Naive thymus-derived CD8-positive, alpha-beta T cell (primary cell): ENCODE measurements at regions not wholly inside any gene's neighbourhood (a gene's known extent, or its start where the extent isn't known, plus 50 kb on each side); places are given as distances from the start of the nearest gene placed in this dataset.
A peak's percentile ranks its signal among the peaks of the same experiment; 100 is the strongest.
"Not testable (repeated sequence)": the region's sequence is repeated elsewhere in the genome, so short reads cannot be mapped to it uniquely, and the experiment has no call there.

Experiments
- ATAC-seq, 2 donors: fragments of 150-1000 bp; cut with Tn5 transposase in 1 of 2; sonication (Bioruptor Pico), chemical (Tn5 transposase) in 1 of 2; 1 replicate in 1 of 2; 2 replicates in 1 of 2; pipeline ENCODE4 v1.10.0; 2021; ENCODE audit warnings: mild to moderate bottlenecking in 2 of 2, moderate library complexity in 2 of 2
- POLR2A ChIA-PET: fragments of 350-600 bp; sonication (Branson Sonifier 250); formaldehyde crosslinking; loops from one replicate; lab custom pipeline; 2021; ENCODE audit warnings: antibody characterized with exemption; lab: Charles Lee
- DNase-seq, 10 donors: peaks; one replicate each; pipeline versions ENCODE4 v3.0.0 to v3.0.0-alpha.2; 2020 to 2022
- H3K27ac Mint-ChIP-seq, 10 donors: one replicate each; pipeline ENCODE4 v1.8.0; 2020 to 2022; ENCODE audit warnings: mild to moderate bottlenecking in 10 of 10, mixed read lengths in 10 of 10, moderate library complexity in 4 of 10, inconsistent platforms in 1 of 10
- H3K27me3 Mint-ChIP-seq, 5 donors: one replicate each; pipeline ENCODE4 v1.8.0; 2021 to 2022; ENCODE audit warnings: mixed read lengths in 5 of 5
- H3K36me3 Mint-ChIP-seq, 3 donors: one replicate each; pipeline ENCODE4 v1.8.0; 2020 to 2022; ENCODE audit warnings: mixed read lengths in 3 of 3, mild to moderate bottlenecking in 2 of 3, inconsistent platforms in 1 of 3
- H3K4me1 Mint-ChIP-seq, 4 donors: one replicate each; pipeline ENCODE4 v1.8.0; 2021 to 2022; ENCODE audit warnings: mixed read lengths in 4 of 4
- H3K4me3 Mint-ChIP-seq, 10 donors: one replicate each; pipeline ENCODE4 v1.8.0; 2020 to 2022; ENCODE audit warnings: mild to moderate bottlenecking in 10 of 10, mixed read lengths in 10 of 10, moderate library complexity in 6 of 10, inconsistent platforms in 1 of 10
- H3K9me3 Mint-ChIP-seq, 9 donors: one replicate each; pipeline ENCODE4 v1.8.0; 2020 to 2022; ENCODE audit warnings: mixed read lengths in 9 of 9, mild to moderate bottlenecking in 3 of 9, inconsistent platforms in 1 of 9, moderate library complexity in 1 of 9

GRCh38 chr5:61215996-61216395, 53.7 kb upstream of the SMIM15 start:
- no peak for ATAC-seq

GRCh38 chr5:61216741-61217140, 54.5 kb upstream of the SMIM15 start:
- ATAC-seq (no peak), DNase-seq (no peak)
- Mint-ChIP-seq H3K4me3 (no peak overlapping the region), H3K36me3 (no peaks in the 10 kb centered on the region), H3K4me1 (no peaks in the 10 kb centered on the region), H3K9me3 (no peaks in the 10 kb centered on the region), H3K27ac (no peak overlapping the region), H3K27me3 (peaks cover 0 to 15% (median 6%) of the 10 kb centered on the region in 5 donors)
- POLR2A ChIA-PET, result no interaction called here

More at GRCh38 chr5:61215996-61216395, 53.7 kb upstream of the SMIM15 start:
- POLR2A ChIA-PET, result no interaction called here
- H3K9me3 Mint-ChIP-seq, result no peaks in the 10 kb centered on the region
- H3K27me3 Mint-ChIP-seq, result peaks cover 0 to 15% (median 6%) of the 10 kb centered on the region in 5 donors
- H3K4me3 Mint-ChIP-seq, result no peak overlapping the region
- no peaks in the 10 kb centered on the region for H3K36me3 Mint-ChIP-seq
- H3K27ac Mint-ChIP-seq, result no peak overlapping the region
- no peak for DNase-seq
- H3K4me1 Mint-ChIP-seq, result no peaks in the 10 kb centered on the region

GRCh38 chr5:61217214-61217613, 54.9 kb upstream of the SMIM15 start:
- Mint-ChIP-seq H3K27ac (no peak overlapping the region), H3K36me3 (no peaks in the 10 kb centered on the region), H3K27me3 (peaks cover 0 to 15% (median 6%) of the 10 kb centered on the region in 5 donors), H3K9me3 (no peaks in the 10 kb centered on the region), H3K4me3 (no peak overlapping the region), H3K4me1 (no peaks in the 10 kb centered on the region)
- DNase-seq (no peak), ATAC-seq (no peak)
- POLR2A ChIA-PET, result no interaction called here

GRCh38 chr5:61228229-61228628, 66.0 kb upstream of the SMIM15 start:
- Mint-ChIP-seq H3K4me3 (no peak overlapping the region), H3K9me3 (peaks cover 0 to 5% (median 0%) of the 10 kb centered on the region in 9 donors), H3K27ac (no peak overlapping the region), H3K4me1 (peaks cover 0 to 5% (median 2%) of the 10 kb centered on the region in 4 donors), H3K36me3 (no peaks in the 10 kb centered on the region), H3K27me3 (peaks cover 0 to 10% (median 2%) of the 10 kb centered on the region in 5 donors)
- ATAC-seq (no peak), DNase-seq (no peak)
- POLR2A ChIA-PET, result no interaction called here

GRCh38 chr5:61228691-61229280, 66.5 kb upstream of the SMIM15 start:
- DNase-seq, result no peak
- no peak for ATAC-seq
- POLR2A ChIA-PET, result no interaction called here
- H3K27me3 Mint-ChIP-seq, result peaks cover 0 to 9% (median 3%) of the 10 kb centered on the region in 5 donors
- no peaks in the 10 kb centered on the region for H3K36me3 Mint-ChIP-seq
- H3K4me3 Mint-ChIP-seq, result no peak overlapping the region
- H3K9me3 Mint-ChIP-seq, result peaks cover 0 to 5% (median 0%) of the 10 kb centered on the region in 9 donors
- no peak overlapping the region for H3K27ac Mint-ChIP-seq
- H3K4me1 Mint-ChIP-seq, result peaks cover 0 to 5% (median 2%) of the 10 kb centered on the region in 4 donors

GRCh38 chr5:61229416-61229815, 67.1 kb upstream of the SMIM15 start:
- Mint-ChIP-seq H3K4me3 (no peak overlapping the region), H3K27ac (peak overlapping the region in 1 of 10 donors; percentile 15), H3K36me3 (no peaks in the 10 kb centered on the region), H3K4me1 (peaks cover 0 to 5% (median 2%) of the 10 kb centered on the region in 4 donors), H3K27me3 (peaks cover 0 to 6% (median 3%) of the 10 kb centered on the region in 5 donors), H3K9me3 (peaks cover 0 to 5% (median 0%) of the 10 kb centered on the region in 9 donors)
- no peak for DNase-seq
- POLR2A ChIA-PET, result no interaction called here
- ATAC-seq, result no peak

DNA sequence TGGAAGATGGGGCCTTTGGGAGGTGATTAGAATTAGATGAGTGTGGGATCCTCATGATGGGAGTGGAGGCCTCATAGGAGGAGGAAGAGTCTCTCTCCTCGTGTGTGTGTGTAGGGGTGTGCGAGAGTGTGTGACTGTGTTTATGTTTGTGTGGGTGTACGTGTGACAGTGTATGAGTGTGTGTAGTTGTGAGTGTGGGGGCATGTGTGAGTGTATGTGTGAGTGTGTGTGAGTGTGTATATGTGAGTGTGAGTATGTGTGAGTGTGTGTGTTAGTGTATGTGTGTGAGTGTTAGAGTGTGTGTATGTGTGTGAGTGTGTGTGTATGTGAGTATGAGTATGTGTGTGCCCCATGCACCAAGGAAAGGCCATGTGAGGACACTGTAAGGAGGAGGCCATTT, 68.2 kb upstream of the SMIM15 start:
- H3K27ac Mint-ChIP-seq, result peak overlapping the region in 1 of 10 donors; percentile 15
- peaks cover 0 to 6% (median 3%) of the 10 kb centered on the region in 5 donors for H3K27me3 Mint-ChIP-seq
- ATAC-seq (no peak), DNase-seq (no peak)
- H3K36me3 Mint-ChIP-seq, result no peaks in the 10 kb centered on the region
- H3K4me3 Mint-ChIP-seq, result no peak overlapping the region
- peaks cover 0 to 5% (median 2%) of the 10 kb centered on the region in 4 donors for H3K4me1 Mint-ChIP-seq
- peaks cover 0 to 5% (median 0%) of the 10 kb centered on the region in 9 donors for H3K9me3 Mint-ChIP-seq
- POLR2A ChIA-PET, result no interaction called here

DNA sequence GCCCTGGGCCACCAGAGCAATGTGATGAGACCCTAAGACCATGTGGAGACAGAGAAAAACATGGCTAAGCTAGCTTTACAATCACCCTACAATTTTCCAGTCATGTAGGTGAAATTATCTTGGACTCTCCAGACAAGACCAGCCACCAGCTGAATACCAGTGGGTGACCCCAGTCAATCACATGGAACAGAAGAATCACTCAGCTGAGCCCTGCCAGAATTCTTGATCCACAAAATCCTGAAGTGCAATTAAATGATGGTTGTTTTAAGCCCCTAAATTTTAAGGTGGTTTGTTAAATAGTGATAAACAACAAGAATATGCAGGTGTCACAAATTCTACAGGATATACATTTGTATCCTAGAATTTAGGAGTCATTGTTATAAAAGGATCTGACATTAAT, 69.5 kb upstream of the SMIM15 start:
- H3K4me1 Mint-ChIP-seq, result peaks cover 0 to 5% (median 2%) of the 10 kb centered on the region in 4 donors
- H3K27me3 Mint-ChIP-seq, result peaks cover 0 to 7% (median 5%) of the 10 kb centered on the region in 5 donors
- ATAC-seq (no peak), DNase-seq (no peak)
- peaks cover 0 to 6% (median 0%) of the 10 kb centered on the region in 9 donors for H3K9me3 Mint-ChIP-seq
- H3K4me3 Mint-ChIP-seq, result no peak overlapping the region
- POLR2A ChIA-PET, result no interaction called here
- no peaks in the 10 kb centered on the region for H3K36me3 Mint-ChIP-seq
- H3K27ac Mint-ChIP-seq, result no peak overlapping the region

GRCh38 chr5:61232490-61233050, 70.3 kb upstream of the SMIM15 start:
- Mint-ChIP-seq H3K4me3 (no peak overlapping the region), H3K27ac (no peak overlapping the region), H3K36me3 (no peaks in the 10 kb centered on the region), H3K4me1 (peaks cover 0 to 5% (median 2%) of the 10 kb centered on the region in 4 donors), H3K9me3 (peaks cover 0 to 14% (median 4%) of the 10 kb centered on the region in 9 donors), H3K27me3 (peaks cover 1 to 11% (median 5%) of the 10 kb centered on the region in 5 donors)
- POLR2A ChIA-PET, result no interaction called here
- no peak for DNase-seq
- no peak for ATAC-seq

DNA sequence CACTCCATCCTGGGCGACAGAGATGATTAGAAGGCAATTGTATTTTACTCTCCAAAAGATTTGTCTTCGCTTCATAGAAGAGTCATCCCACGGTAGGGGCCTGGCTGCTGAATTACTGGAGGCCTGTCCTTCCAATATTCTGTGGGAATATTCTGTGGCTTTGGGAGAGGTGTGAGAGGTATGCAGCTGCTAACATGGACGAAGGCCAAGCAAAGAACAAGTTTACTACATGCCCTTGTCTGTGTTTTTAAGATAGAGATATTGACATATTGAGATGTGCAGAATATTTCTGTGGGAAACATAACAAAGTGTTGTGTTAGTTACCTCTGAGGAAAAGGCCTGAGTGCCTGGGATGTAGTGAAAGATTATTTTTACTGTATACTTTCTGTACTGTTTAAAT, 71.8 kb upstream of the SMIM15 start:
- H3K27ac Mint-ChIP-seq, result no peak overlapping the region
- DNase-seq (no peak), ATAC-seq (no peak)
- POLR2A ChIA-PET, result no interaction called here
- peaks cover 0 to 27% (median 7%) of the 10 kb centered on the region in 9 donors for H3K9me3 Mint-ChIP-seq
- peaks cover 1 to 13% (median 5%) of the 10 kb centered on the region in 5 donors for H3K27me3 Mint-ChIP-seq
- H3K36me3 Mint-ChIP-seq, result no peaks in the 10 kb centered on the region
- H3K4me3 Mint-ChIP-seq, result no peak overlapping the region
- peaks cover 0 to 3% (median 2%) of the 10 kb centered on the region in 4 donors for H3K4me1 Mint-ChIP-seq

DNA sequence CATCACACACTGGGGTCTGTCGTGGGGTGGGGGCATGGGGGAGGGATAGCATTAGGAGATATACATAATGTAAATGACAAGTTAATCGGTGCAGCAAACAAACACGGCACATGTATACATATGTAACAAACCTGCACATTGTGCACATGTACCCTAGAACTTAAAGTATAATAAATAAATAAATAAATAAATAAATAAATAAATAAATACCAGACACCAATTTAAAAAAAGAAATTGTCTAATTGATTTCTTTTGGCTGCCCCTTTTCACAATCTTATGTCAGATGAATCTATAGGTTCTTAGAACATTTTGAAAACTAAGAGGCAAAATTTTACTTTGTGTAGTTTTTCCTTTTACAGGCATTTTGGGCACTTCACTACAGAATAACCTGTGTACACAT, 74.4 kb upstream of the SMIM15 start:
- H3K36me3 Mint-ChIP-seq, H3K4me3 Mint-ChIP-seq, POLR2A ChIA-PET, H3K27ac Mint-ChIP-seq, H3K4me1 Mint-ChIP-seq, DNase-seq, ATAC-seq: not testable (repeated sequence)
- peaks cover 1 to 11% (median 8%) of the 10 kb centered on the region in 5 donors for H3K27me3 Mint-ChIP-seq
- peaks cover 0 to 30% (median 4%) of the 10 kb centered on the region in 9 donors for H3K9me3 Mint-ChIP-seq

DNA sequence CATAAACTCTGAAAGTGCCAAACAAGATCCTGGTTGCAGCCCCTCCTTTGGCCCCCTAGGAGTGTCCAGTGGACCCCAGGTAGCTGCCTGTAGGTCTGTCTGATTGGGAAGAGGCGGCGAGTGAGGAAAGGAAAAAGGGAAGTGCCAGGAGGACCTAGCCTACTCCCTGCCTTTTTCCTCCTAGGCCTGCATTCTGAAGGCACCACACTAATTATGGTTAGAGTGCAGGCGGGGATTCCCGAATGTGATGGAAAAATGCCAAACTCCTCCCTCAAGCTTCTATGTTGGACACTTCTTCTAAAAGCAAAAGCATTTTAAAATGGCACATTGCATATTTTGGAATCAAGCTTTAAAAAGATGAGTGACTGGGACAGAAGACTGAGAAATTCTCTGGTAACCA, 83.2 kb upstream of the SMIM15 start:
- ATAC-seq, result no peak
- no peaks in the 10 kb centered on the region for H3K4me1 Mint-ChIP-seq
- peaks cover 0 to 4% (median 0%) of the 10 kb centered on the region in 3 donors for H3K36me3 Mint-ChIP-seq
- POLR2A ChIA-PET, result no interaction called here
- H3K9me3 Mint-ChIP-seq, result peaks cover 0 to 11% (median 1%) of the 10 kb centered on the region in 9 donors
- H3K27me3 Mint-ChIP-seq, result peaks cover 0 to 4% (median 0%) of the 10 kb centered on the region in 5 donors
- no peak overlapping the region for H3K27ac Mint-ChIP-seq
- DNase-seq, result no peak
- H3K4me3 Mint-ChIP-seq, result no peak overlapping the region

GRCh38 chr5:61245936-61246335, 83.7 kb upstream of the SMIM15 start:
- Mint-ChIP-seq H3K9me3 (peaks cover 0 to 11% (median 1%) of the 10 kb centered on the region in 9 donors), H3K4me1 (no peaks in the 10 kb centered on the region), H3K27ac (no peak overlapping the region), H3K4me3 (no peak overlapping the region), H3K27me3 (peaks cover 0 to 4% (median 0%) of the 10 kb centered on the region in 5 donors), H3K36me3 (peaks cover 0 to 6% (median 0%) of the 10 kb centered on the region in 3 donors)
- POLR2A ChIA-PET, result no interaction called here
- ATAC-seq (no peak), DNase-seq (no peak)
